ENCODE measurements at regions not wholly inside any gene's neighbourhood (a gene's known extent, or its start where the extent isn't known, plus 50 kb on each side); places are given as distances from the start of the nearest gene placed in this dataset.

GRCh38 chr21:27507695-27508094, 540.8 kb upstream of the ADAMTS5 start:
- TF ChIP-seq CTCF (IDR thresholded peaks at IDR 0.05; ENCODE audit: insufficient read depth, low read length, poor library complexity, severe bottlenecking) (no peak), EZH2phosphoT487 (conservative IDR thresholded peaks at IDR 0.05; ENCODE audit: low read length) (no peak)
